Mesothelial cell of epicardium (in vitro differentiated cells): ENCODE measurements at regions not wholly inside any gene's neighbourhood (a gene's known extent, or its start where the extent isn't known, plus 50 kb on each side); places are given as distances from the start of the nearest gene placed in this dataset.

Source experiments
- DNase-seq, 2 experiments: peaks; one replicate each; pipeline ENCODE4 v3.0.0; 2021; ENCODE audit warnings: low spot score in 2 of 2; ENCODE audit not compliant: unreplicated experiment in 2 of 2
- H3K27ac Mint-ChIP-seq: 2 replicates; pipeline ENCODE4 v1.8.0; 2021; ENCODE audit warnings: mixed read lengths
- H3K27me3 Mint-ChIP-seq: 2 replicates; pipeline ENCODE4 v1.8.0; 2021; ENCODE audit warnings: low read depth, mixed read lengths
- H3K36me3 Mint-ChIP-seq: 2 replicates; pipeline ENCODE4 v1.8.0; 2021; ENCODE audit warnings: mixed read lengths
- H3K4me1 Mint-ChIP-seq: 2 replicates; pipeline ENCODE4 v1.8.0; 2021; ENCODE audit warnings: mixed read lengths
- H3K4me3 Mint-ChIP-seq: 2 replicates; pipeline ENCODE4 v1.8.0; 2021; ENCODE audit warnings: mild to moderate bottlenecking, moderate library complexity, mixed read lengths
- H3K9me3 Mint-ChIP-seq: 2 replicates; pipeline ENCODE4 v1.8.0; 2021; ENCODE audit warnings: mixed read lengths
- TF ChIP-seq, protein P1 (sequence below): fragments of 200-600 bp; sonication (generic); IDR thresholded peaks from one replicate; pipeline ENCODE4 v1.5.0; 2021; ENCODE audit warnings: antibody characterized with exemption; ENCODE audit not compliant: unreplicated experiment

DNA sequence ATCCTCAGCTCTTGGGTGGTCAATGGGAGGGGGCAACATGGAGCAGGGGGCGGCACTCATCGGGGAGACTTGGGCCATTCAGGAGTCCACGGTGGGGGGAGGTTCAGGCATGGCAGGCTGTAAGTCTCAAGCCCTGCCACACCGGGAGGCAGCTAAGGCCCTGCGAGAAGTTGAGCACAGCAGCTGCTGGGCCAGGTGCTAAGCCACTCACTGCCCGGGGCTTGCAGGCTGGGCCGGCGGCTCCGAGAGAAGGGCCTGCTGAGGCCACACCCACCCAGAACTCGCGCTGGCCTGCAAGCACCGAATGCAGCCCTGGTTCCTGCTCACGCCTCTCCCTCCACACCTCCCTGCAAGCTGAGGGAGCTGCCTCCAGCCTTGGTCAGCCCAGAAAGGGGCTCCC lies 131.4 kb downstream of the OR4C45 start:
- no peak overlapping the region for H3K4me3 Mint-ChIP-seq
- peaks cover 47% of the 10 kb centered on the region for H3K9me3 Mint-ChIP-seq
- no peaks in the 10 kb centered on the region for H3K4me1 Mint-ChIP-seq
- no peaks in the 10 kb centered on the region for H3K27me3 Mint-ChIP-seq
- TF ChIP-seq, protein P1, sequence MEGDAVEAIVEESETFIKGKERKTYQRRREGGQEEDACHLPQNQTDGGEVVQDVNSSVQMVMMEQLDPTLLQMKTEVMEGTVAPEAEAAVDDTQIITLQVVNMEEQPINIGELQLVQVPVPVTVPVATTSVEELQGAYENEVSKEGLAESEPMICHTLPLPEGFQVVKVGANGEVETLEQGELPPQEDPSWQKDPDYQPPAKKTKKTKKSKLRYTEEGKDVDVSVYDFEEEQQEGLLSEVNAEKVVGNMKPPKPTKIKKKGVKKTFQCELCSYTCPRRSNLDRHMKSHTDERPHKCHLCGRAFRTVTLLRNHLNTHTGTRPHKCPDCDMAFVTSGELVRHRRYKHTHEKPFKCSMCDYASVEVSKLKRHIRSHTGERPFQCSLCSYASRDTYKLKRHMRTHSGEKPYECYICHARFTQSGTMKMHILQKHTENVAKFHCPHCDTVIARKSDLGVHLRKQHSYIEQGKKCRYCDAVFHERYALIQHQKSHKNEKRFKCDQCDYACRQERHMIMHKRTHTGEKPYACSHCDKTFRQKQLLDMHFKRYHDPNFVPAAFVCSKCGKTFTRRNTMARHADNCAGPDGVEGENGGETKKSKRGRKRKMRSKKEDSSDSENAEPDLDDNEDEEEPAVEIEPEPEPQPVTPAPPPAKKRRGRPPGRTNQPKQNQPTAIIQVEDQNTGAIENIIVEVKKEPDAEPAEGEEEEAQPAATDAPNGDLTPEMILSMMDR: no peak
- no peak overlapping the region for H3K27ac Mint-ChIP-seq
- DNase-seq: no peak
- no peaks in the 10 kb centered on the region for H3K36me3 Mint-ChIP-seq

DNA sequence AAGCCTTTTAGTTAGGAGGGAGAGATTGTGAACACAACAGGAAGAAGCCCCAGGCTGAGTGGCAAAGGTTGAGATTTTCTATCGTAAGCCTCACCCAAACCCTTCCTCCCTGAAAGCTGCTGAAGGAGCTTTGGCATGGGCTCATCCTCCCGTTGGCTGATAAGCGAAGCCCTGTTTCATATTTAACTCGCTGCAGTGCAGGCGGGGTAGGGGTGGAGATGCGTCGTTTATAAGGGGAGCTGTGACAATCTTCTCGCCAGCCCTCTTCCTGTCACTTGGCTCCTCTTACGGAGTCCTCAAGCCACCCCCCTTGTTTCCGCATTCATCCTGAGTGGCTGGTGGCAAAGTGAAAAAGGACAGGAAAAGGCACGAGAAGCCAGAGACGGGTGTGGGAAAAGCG lies 137.0 kb downstream of the OR4C45 start:
- H3K27me3 Mint-ChIP-seq: no peaks in the 10 kb centered on the region
- H3K36me3 Mint-ChIP-seq: peaks cover 3% of the 10 kb centered on the region
- no peak for DNase-seq
- H3K27ac Mint-ChIP-seq: no peak overlapping the region
- H3K4me3 Mint-ChIP-seq: no peak overlapping the region
- H3K4me1 Mint-ChIP-seq: no peaks in the 10 kb centered on the region
- H3K9me3 Mint-ChIP-seq: peaks cover 49% of the 10 kb centered on the region
- TF ChIP-seq, protein P1: no peak

DNA sequence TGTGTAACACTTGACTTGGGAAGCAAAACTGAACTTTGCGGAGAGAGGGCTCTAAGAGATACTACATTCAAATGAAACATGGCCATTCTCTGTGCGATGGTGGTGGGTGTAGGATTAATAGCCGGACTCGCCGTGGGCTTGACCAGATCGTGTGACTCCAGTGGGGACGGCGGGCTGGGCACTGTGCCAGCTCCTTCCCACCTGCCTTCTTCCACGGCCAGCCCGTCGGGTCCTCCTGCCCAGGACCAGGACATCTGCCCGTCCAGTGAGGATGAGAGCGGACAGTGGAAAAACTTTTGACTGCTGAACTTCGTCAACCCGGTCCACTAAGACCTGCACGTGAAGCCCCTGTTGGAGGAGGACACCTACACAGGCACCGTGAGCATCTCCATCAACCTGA lies 137.4 kb downstream of the OR4C45 start:
- no peaks in the 10 kb centered on the region for H3K27me3 Mint-ChIP-seq
- no peaks in the 10 kb centered on the region for H3K4me1 Mint-ChIP-seq
- H3K27ac Mint-ChIP-seq: no peak overlapping the region
- H3K4me3 Mint-ChIP-seq: no peak overlapping the region
- H3K36me3 Mint-ChIP-seq: peaks cover 3% of the 10 kb centered on the region
- peaks cover 50% of the 10 kb centered on the region for H3K9me3 Mint-ChIP-seq
- no peak for DNase-seq
- TF ChIP-seq, protein P1: no peak

DNA sequence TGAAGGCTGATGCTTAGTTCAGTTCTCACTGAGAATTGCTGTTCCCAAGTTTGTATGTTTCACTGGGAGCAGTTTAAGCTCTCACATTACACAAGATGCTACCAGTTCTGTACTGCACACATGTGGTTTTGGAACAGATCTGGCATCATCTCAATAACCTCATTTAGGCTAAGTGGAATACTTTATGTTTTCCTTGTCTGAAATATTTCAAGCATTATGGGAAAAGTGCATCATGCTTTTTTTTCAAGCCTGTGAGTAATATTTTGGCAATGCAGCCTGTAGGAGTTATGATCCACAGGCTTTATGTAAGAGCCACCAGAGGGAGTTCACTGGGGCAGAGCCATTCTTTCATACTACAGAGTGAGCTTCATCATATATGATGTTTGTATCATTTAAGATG lies 141.5 kb downstream of the OR4C45 start:
- Mint-ChIP-seq H3K36me3 (peaks cover 3% of the 10 kb centered on the region), H3K27me3 (no peaks in the 10 kb centered on the region), H3K4me1 (no peaks in the 10 kb centered on the region), H3K27ac (no peak overlapping the region), H3K4me3 (no peak overlapping the region), H3K9me3 (peaks cover 46% of the 10 kb centered on the region)
- TF ChIP-seq, protein P1: no peak
- DNase-seq: no peak

DNA sequence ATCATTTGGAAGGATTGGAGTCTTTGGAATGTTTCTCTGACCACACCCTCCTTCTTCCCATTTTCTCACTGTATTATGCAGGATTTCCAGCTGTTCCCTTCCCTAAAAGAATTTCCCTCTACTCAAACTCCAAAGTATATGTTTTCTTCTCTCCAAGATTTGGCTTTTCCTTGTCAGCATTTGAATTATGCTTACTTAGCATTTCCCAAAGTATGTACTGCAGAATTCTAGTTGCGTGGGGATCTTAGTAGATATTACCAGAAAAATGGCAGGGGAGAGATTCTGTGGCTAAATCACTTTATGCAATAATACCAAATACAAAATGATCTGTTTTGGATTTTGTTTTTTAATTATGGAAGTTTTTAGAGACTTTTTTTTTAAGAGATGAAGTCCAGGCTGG lies 142.3 kb downstream of the OR4C45 start:
- TF ChIP-seq, protein P1: no peak
- DNase-seq: no peak
- no peak overlapping the region for H3K4me3 Mint-ChIP-seq
- H3K9me3 Mint-ChIP-seq: peaks cover 38% of the 10 kb centered on the region
- H3K27me3 Mint-ChIP-seq: no peaks in the 10 kb centered on the region
- no peak overlapping the region for H3K27ac Mint-ChIP-seq
- peaks cover 3% of the 10 kb centered on the region for H3K36me3 Mint-ChIP-seq
- H3K4me1 Mint-ChIP-seq: no peaks in the 10 kb centered on the region

DNA sequence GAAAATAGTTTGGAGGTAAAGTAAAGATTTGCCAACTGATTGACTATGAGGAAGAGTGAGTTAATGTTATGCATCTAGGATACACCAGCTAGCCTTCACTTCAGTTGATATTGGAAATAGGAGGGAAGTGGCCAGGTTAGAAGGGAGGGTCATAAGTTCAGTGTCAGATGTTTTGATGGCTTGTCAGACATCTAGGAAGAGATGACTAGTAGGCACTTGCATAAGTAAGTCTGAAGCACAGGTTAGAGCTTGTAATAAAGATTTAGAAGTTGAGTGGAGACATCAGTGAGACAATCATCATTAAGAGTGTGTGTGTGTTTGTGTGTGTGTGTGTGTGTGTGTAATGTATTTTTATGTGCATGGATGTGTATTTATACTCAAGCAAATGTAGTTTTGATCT lies 146.1 kb downstream of the OR4C45 start:
- Mint-ChIP-seq H3K4me3 (no peak overlapping the region), H3K9me3 (peaks cover 39% of the 10 kb centered on the region), H3K27me3 (no peaks in the 10 kb centered on the region), H3K36me3 (no peaks in the 10 kb centered on the region), H3K27ac (no peak overlapping the region), H3K4me1 (no peaks in the 10 kb centered on the region)
- TF ChIP-seq, protein P1: no peak
- DNase-seq: no peak
